ENCODE measurements at regions not wholly inside any gene's neighbourhood (a gene's known extent, or its start where the extent isn't known, plus 50 kb on each side); places are given as distances from the start of the nearest gene placed in this dataset.

GRCh38 chr1:221371705-221372104, 370.2 kb downstream of the DUSP10 start:
- intact Hi-C loops (cut with DNase I): no loop called here
- Histone ChIP-seq H3K9ac (ENCODE audit: low read depth in 2 of 2, low read length in 2 of 2) (no peak overlapping the region), H3K4me3 (no peak overlapping the region), H3K4me1 (no peaks in the 10 kb centered on the region), H3K9me3 (no peaks in the 10 kb centered on the region), H3K27me3 (no peaks in the 10 kb centered on the region), H3K27ac (no peak overlapping the region), H3K36me3 (no peaks in the 10 kb centered on the region)
- TF ChIP-seq CTCF (IDR thresholded peaks at IDR 0.05): no peak
- no peak for DNase-seq

GRCh38 chr1:221373795-221374194, 368.1 kb downstream of the DUSP10 start:
- Histone ChIP-seq H3K4me1 (no peaks in the 10 kb centered on the region), H3K4me3 (no peak overlapping the region), H3K36me3 (no peaks in the 10 kb centered on the region), H3K27ac (no peak overlapping the region), H3K9me3 (no peaks in the 10 kb centered on the region), H3K27me3 (no peaks in the 10 kb centered on the region), H3K9ac (ENCODE audit: low read depth in 2 of 2, low read length in 2 of 2) (no peak overlapping the region)
- TF ChIP-seq CTCF (IDR thresholded peaks at IDR 0.05): no peak
- no peak for DNase-seq
- intact Hi-C loops (cut with DNase I): no loop called here

- intact Hi-C loops (cut with DNase I): no loop called here
- no peaks in the 10 kb centered on the region for H3K36me3 ChIP-seq
- no peak overlapping the region for H3K9ac ChIP-seq (ENCODE audit: low read depth in 2 of 2, low read length in 2 of 2)
- no peaks in the 10 kb centered on the region for H3K4me1 ChIP-seq
- no peak overlapping the region for H3K27ac ChIP-seq
- no peak for DNase-seq
- no peak overlapping the region for H3K4me3 ChIP-seq
- H3K9me3 ChIP-seq: no peaks in the 10 kb centered on the region
- no peak for TF ChIP-seq CTCF (IDR thresholded peaks at IDR 0.05)
- H3K27me3 ChIP-seq: no peaks in the 10 kb centered on the region
Observed at GRCh38 chr1:221376286-221376685, 365.6 kb downstream of the DUSP10 start.

- no peak for DNase-seq
- no peaks in the 10 kb centered on the region for H3K9me3 ChIP-seq
- no peaks in the 10 kb centered on the region for H3K36me3 ChIP-seq
- H3K27ac ChIP-seq: no peak overlapping the region
- no peak for TF ChIP-seq CTCF (IDR thresholded peaks at IDR 0.05)
- H3K27me3 ChIP-seq: no peaks in the 10 kb centered on the region
- H3K9ac ChIP-seq (ENCODE audit: low read depth in 2 of 2, low read length in 2 of 2): no peak overlapping the region
- no peak overlapping the region for H3K4me3 ChIP-seq
- no peaks in the 10 kb centered on the region for H3K4me1 ChIP-seq
- intact Hi-C loops (cut with DNase I): no loop called here
Observed at GRCh38 chr1:221381910-221382623, 359.8 kb downstream of the DUSP10 start.

GRCh38 chr1:221392453-221392852, 349.4 kb downstream of the DUSP10 start:
- Histone ChIP-seq H3K27me3 (no peaks in the 10 kb centered on the region), H3K4me1 (no peaks in the 10 kb centered on the region), H3K27ac (no peak overlapping the region), H3K9me3 (no peaks in the 10 kb centered on the region), H3K36me3 (no peaks in the 10 kb centered on the region), H3K9ac (ENCODE audit: low read depth in 2 of 2, low read length in 2 of 2) (no peak overlapping the region), H3K4me3 (no peak overlapping the region)
- intact Hi-C loops (cut with DNase I): no loop called here
- no peak for DNase-seq
- no peak for TF ChIP-seq CTCF (IDR thresholded peaks at IDR 0.05)
